OCI-LY1 (cell line): ENCODE measurements at regions not wholly inside any gene's neighbourhood (a gene's known extent, or its start where the extent isn't known, plus 50 kb on each side); places are given as distances from the start of the nearest gene placed in this dataset.

Experiments
- H2AFZ ChIP-seq: fragments of 200-600 bp; sonication (generic), shearing (Covaris generic); 2 replicates; pipeline ENCODE4 v1.6.0; 2014; ENCODE audit warnings: antibody characterized with exemption, mild to moderate bottlenecking, low read length
- H3F3A ChIP-seq: fragments of 200-600 bp; sonication (generic), shearing (Covaris generic); 2 replicates; pipeline ENCODE4 v1.6.0; 2014; ENCODE audit warnings: mild to moderate bottlenecking, antibody characterized with exemption, low read length, moderate library complexity; ENCODE audit not compliant: insufficient read depth
- H3K27ac ChIP-seq: fragments of 200-600 bp; sonication (generic); 2 replicates; pipeline ENCODE4 v1.5.1; 2014; ENCODE audit warnings: low read length, mixed run types, mild to moderate bottlenecking, low read depth; ENCODE audit not compliant: poor library complexity, severe bottlenecking
- H3K27me3 ChIP-seq: fragments of 200-600 bp; sonication (generic); 2 replicates; pipeline ENCODE4 v1.6.0; 2014; ENCODE audit warnings: antibody characterized with exemption, mild to moderate bottlenecking, low read length, moderate library complexity; ENCODE audit not compliant: insufficient read depth
- H3K36me3 ChIP-seq: fragments of 200-600 bp; sonication (generic); 2 replicates; pipeline ENCODE4 v1.6.1; 2014; ENCODE audit warnings: mild to moderate bottlenecking, antibody characterized with exemption, low read length, moderate library complexity, mixed read lengths; ENCODE audit not compliant: insufficient read depth
- H3K4me1 ChIP-seq: fragments of 200-600 bp; sonication (generic); 2 replicates; pipeline ENCODE4 v1.5.1; 2014; ENCODE audit warnings: mild to moderate bottlenecking, low read length, moderate library complexity; ENCODE audit not compliant: insufficient read depth, severe bottlenecking
- H3K4me2 ChIP-seq: fragments of 200-600 bp; sonication (generic), shearing (Covaris generic); 2 replicates; pipeline ENCODE4 v1.6.1; 2014; ENCODE audit warnings: low read length
- H3K4me3 ChIP-seq: fragments of 200-600 bp; sonication (generic); 2 replicates; pipeline ENCODE4 v1.5.1; 2014; ENCODE audit warnings: low read length, low read depth, mild to moderate bottlenecking, mixed read lengths; ENCODE audit not compliant: poor library complexity, severe bottlenecking
- H3K79me2 ChIP-seq: fragments of 200-600 bp; shearing (Covaris generic); 2 replicates; pipeline ENCODE4 v1.6.1; 2016; ENCODE audit warnings: mixed run types, low read length, mixed read lengths; ENCODE audit not compliant: insufficient read depth
- H3K9ac ChIP-seq: fragments of 200-600 bp; sonication (generic), shearing (Covaris generic); 2 replicates; pipeline ENCODE4 v1.6.1; 2014; ENCODE audit warnings: mild to moderate bottlenecking, low read length, mixed read lengths
- H3K9me2 ChIP-seq: fragments of 200-600 bp; sonication (generic), shearing (Covaris generic); 2 replicates; pipeline ENCODE4 v1.6.1; 2014; ENCODE audit warnings: low read depth, mild to moderate bottlenecking, low read length, mixed read lengths
- H3K9me3 ChIP-seq: fragments of 200-600 bp; shearing (Covaris generic); 2 replicates; pipeline ENCODE4 v1.6.1; 2014; ENCODE audit warnings: low read length, mixed read lengths
- H4K20me1 ChIP-seq: fragments of 200-600 bp; sonication (generic), shearing (Covaris generic); 2 replicates; pipeline ENCODE4 v1.6.0; 2016; ENCODE audit warnings: mild to moderate bottlenecking, low read length; ENCODE audit not compliant: insufficient read depth
- EZH2 ChIP-seq: fragments of 200-600 bp; sonication (generic), shearing (Covaris generic); IDR thresholded peaks from 2 replicates; pipeline ENCODE4 v1.8.0; 2017; ENCODE audit warnings: borderline replicate concordance, mixed run types, mild to moderate bottlenecking, antibody characterized with exemption, low read length, moderate library complexity, mixed read lengths
- TF ChIP-seq, protein P1 (sequence below): fragments of 200-600 bp; sonication (generic), shearing (Covaris generic); IDR thresholded peaks from 2 replicates; pipeline ENCODE4 v1.5.1; 2017; ENCODE audit warnings: mild to moderate bottlenecking, antibody characterized with exemption, low read length, moderate library complexity, mixed read lengths

DNA sequence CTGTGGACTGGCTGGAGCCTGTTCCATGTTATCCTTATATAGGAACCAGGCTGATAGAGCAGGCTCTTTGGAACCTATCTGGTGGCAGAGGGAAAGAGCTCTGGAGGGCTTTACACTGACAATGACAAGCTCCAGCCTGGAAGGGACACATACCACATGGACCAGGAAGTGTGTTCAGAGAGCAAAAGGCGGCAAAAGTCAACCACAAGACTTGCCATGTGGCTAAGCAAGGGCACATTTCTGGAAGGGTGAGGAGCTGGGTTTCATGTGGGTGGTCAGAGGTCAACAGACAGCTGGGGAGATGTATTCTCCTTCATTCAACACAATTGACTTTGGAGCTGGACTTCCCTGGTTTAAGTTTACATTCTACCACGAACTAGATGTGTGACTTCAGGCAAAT lies 325.2 kb downstream of the DYSF start:
- no peaks in the 10 kb centered on the region for H3K4me1 ChIP-seq
- H3K9me3 ChIP-seq: no peaks in the 10 kb centered on the region
- H3F3A ChIP-seq: no peaks in the 10 kb centered on the region
- H2AFZ ChIP-seq: no peak overlapping the region
- no peaks in the 10 kb centered on the region for H3K36me3 ChIP-seq
- H3K27me3 ChIP-seq: no peaks in the 10 kb centered on the region
- H3K4me3 ChIP-seq: no peak overlapping the region
- no peak overlapping the region for H3K4me2 ChIP-seq
- TF ChIP-seq, protein P1, sequence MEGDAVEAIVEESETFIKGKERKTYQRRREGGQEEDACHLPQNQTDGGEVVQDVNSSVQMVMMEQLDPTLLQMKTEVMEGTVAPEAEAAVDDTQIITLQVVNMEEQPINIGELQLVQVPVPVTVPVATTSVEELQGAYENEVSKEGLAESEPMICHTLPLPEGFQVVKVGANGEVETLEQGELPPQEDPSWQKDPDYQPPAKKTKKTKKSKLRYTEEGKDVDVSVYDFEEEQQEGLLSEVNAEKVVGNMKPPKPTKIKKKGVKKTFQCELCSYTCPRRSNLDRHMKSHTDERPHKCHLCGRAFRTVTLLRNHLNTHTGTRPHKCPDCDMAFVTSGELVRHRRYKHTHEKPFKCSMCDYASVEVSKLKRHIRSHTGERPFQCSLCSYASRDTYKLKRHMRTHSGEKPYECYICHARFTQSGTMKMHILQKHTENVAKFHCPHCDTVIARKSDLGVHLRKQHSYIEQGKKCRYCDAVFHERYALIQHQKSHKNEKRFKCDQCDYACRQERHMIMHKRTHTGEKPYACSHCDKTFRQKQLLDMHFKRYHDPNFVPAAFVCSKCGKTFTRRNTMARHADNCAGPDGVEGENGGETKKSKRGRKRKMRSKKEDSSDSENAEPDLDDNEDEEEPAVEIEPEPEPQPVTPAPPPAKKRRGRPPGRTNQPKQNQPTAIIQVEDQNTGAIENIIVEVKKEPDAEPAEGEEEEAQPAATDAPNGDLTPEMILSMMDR: no peak
- H4K20me1 ChIP-seq: no peaks in the 10 kb centered on the region
- no peak overlapping the region for H3K9ac ChIP-seq
- no peaks in the 10 kb centered on the region for H3K9me2 ChIP-seq
- no peaks in the 10 kb centered on the region for H3K79me2 ChIP-seq
- no peak overlapping the region for H3K27ac ChIP-seq

DNA sequence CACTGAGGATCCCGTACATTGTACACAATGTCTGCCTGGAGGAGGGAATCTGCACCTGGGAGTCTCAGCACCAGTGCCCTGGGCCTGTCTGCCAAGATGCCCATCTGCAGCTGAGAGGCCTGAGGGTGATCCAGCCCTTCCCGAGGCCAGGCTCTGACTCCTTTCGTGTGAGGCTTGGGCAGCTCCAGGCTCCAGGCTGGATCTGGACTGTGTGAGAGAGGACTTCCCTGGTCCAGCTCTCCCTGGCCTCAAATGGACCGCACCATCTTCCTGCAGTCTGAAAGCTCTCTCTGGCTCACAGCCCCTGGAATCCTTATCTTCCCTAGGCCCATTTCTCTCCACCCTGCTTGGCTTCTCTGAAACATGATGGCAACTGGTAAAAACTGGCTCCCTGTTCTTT lies 324.6 kb downstream of the DYSF start:
- no peaks in the 10 kb centered on the region for H4K20me1 ChIP-seq
- no peak for TF ChIP-seq EZH2
- TF ChIP-seq, protein P1: no peak
- no peaks in the 10 kb centered on the region for H3K4me1 ChIP-seq
- H3K4me2 ChIP-seq: no peak overlapping the region
- no peaks in the 10 kb centered on the region for H3K79me2 ChIP-seq
- H3F3A ChIP-seq: no peaks in the 10 kb centered on the region
- H3K9ac ChIP-seq: no peak overlapping the region
- H3K9me3 ChIP-seq: no peaks in the 10 kb centered on the region
- H3K27ac ChIP-seq: no peak overlapping the region
- H3K4me3 ChIP-seq: no peak overlapping the region
- no peaks in the 10 kb centered on the region for H3K36me3 ChIP-seq
- H3K9me2 ChIP-seq: no peaks in the 10 kb centered on the region
- H2AFZ ChIP-seq: no peak overlapping the region
- H3K27me3 ChIP-seq: no peaks in the 10 kb centered on the region

DNA sequence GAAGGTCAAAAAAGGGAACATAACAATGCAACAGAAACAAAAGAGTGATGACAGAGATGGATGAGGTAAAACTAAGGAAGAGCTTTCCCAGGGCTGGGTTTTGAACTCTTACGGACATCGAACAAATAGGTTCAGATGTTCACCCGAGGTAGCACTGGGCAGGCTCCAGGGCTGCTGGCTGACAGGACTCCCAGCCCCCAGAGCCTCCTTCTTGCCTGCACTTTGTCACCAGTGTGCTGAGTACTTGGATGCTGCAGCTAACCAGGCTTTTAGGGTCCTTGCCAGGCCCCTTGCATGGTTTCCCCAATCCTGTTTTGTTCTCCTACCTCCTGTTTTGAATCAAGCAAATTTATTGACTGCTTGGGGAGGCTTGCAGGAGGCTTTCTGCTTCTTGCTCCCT lies 322.9 kb downstream of the DYSF start:
- Histone ChIP-seq H4K20me1 (no peaks in the 10 kb centered on the region), H3K9me2 (no peaks in the 10 kb centered on the region), H3K4me3 (no peak overlapping the region), H2AFZ (no peak overlapping the region), H3K27me3 (no peaks in the 10 kb centered on the region), H3K9ac (no peak overlapping the region), H3F3A (no peaks in the 10 kb centered on the region), H3K9me3 (no peaks in the 10 kb centered on the region), H3K27ac (no peak overlapping the region), H3K36me3 (no peaks in the 10 kb centered on the region), H3K4me1 (no peaks in the 10 kb centered on the region), H3K79me2 (no peaks in the 10 kb centered on the region), H3K4me2 (no peak overlapping the region)
- TF ChIP-seq EZH2: no peak
- TF ChIP-seq, protein P1: no peak
